Caco-2 (cell line): ENCODE measurements at regions not wholly inside any gene's neighbourhood (a gene's known extent, or its start where the extent isn't known, plus 50 kb on each side); places are given as distances from the start of the nearest gene placed in this dataset.

Experiments used
- BruUV-seq: library from RNA; stranded (reverse); fragments of 400-500 nt; replicated peaks from 2 replicates; lab custom pipeline; 2021; lab: Mats Ljungman, UMichigan
- CTCF ChIA-PET: fragments of 300-600 bp; sonication (Branson Sonifier 250); formaldehyde crosslinking; loops from one replicate; lab custom pipeline; 2022; ENCODE audit warnings: antibody characterized with exemption; lab: Charles Lee
- POLR2A ChIA-PET: fragments of 300-600 bp; sonication (Branson Sonifier 250); formaldehyde crosslinking; loops from one replicate; lab custom pipeline; 2022; ENCODE audit warnings: antibody characterized with exemption; lab: Charles Lee
- DNase-seq, 2 experiments: peaks; one replicate each; pipeline versions ENCODE4 v3.0.0 to v3.0.0-alpha.2; 2020 to 2022
- H3K27me3 ChIP-seq: replicated peaks from 2 replicates; pipeline ENCODE4 v1.6.0; 2011; ENCODE audit warnings: low read length; ENCODE audit not compliant: control insufficient read depth, insufficient read depth
- H3K36me3 ChIP-seq: 2 replicates; pipeline ENCODE4 v1.5.1; 2011; ENCODE audit warnings: low read length; ENCODE audit not compliant: control insufficient read depth, insufficient read depth
- H3K4me1 ChIP-seq: fragments of 250-450 bp; sonication (Bioruptor Pico); 2 replicates; pipeline ENCODE4 v1.5.1; 2020; ENCODE audit warnings: mild to moderate bottlenecking
- H3K4me3 ChIP-seq: 2 replicates; pipeline ENCODE4 v1.5.1; 2011; ENCODE audit warnings: low read depth, mild to moderate bottlenecking, control low read depth, low read length
- H3K9me3 ChIP-seq: fragments of 250-450 bp; sonication (Bioruptor Pico); 2 replicates; pipeline ENCODE4 v1.5.1; 2020; ENCODE audit warnings: mild to moderate bottlenecking, moderate library complexity
- H3K27ac Mint-ChIP-seq: one replicate; pipeline ENCODE4 v1.8.0; 2022; ENCODE audit warnings: mixed read lengths; ENCODE audit not compliant: unreplicated experiment
- H3K27me3 Mint-ChIP-seq: one replicate; pipeline ENCODE4 v1.8.0; 2022; ENCODE audit warnings: mixed read lengths; ENCODE audit not compliant: insufficient read depth, unreplicated experiment
- H3K36me3 Mint-ChIP-seq: one replicate; pipeline ENCODE4 v1.8.0; 2022; ENCODE audit warnings: mild to moderate bottlenecking, mixed read lengths; ENCODE audit not compliant: insufficient read depth, unreplicated experiment
- H3K4me1 Mint-ChIP-seq: one replicate; pipeline ENCODE4 v1.8.0; 2022; ENCODE audit warnings: low read depth, mixed read lengths; ENCODE audit not compliant: unreplicated experiment
- H3K4me3 Mint-ChIP-seq: one replicate; pipeline ENCODE4 v1.8.0; 2022; ENCODE audit warnings: mild to moderate bottlenecking, moderate library complexity, mixed read lengths; ENCODE audit not compliant: unreplicated experiment
- H3K9me3 Mint-ChIP-seq: one replicate; pipeline ENCODE4 v1.8.0; 2022; ENCODE audit warnings: mixed read lengths; ENCODE audit not compliant: unreplicated experiment
- intact Hi-C: fragments of 100-400 bp; cut with micrococcal nuclease; formaldehyde crosslinking; loops from one replicate; pipeline ENCODE4 v1.10.0; 2022; ENCODE audit not compliant: unreplicated experiment
- TF ChIP-seq, protein P1 (sequence below), 2 experiments: fragments of 200-600 bp in 1 of 2; IDR thresholded peaks; 1 replicate in 1 of 2; 2 replicates in 1 of 2; pipeline versions ENCODE4 v1.5.1 to v1.8.0; 2011 to 2022; ENCODE audit warnings: antibody characterized with exemption in 1 of 2, control low read depth in 1 of 2, inconsistent platforms in 1 of 2, low read depth in 1 of 2, low read length in 1 of 2, mild to moderate bottlenecking in 1 of 2, moderate library complexity in 1 of 2; ENCODE audit not compliant: insufficient read depth in 1 of 2, severe bottlenecking in 1 of 2, unreplicated experiment in 1 of 2

DNA sequence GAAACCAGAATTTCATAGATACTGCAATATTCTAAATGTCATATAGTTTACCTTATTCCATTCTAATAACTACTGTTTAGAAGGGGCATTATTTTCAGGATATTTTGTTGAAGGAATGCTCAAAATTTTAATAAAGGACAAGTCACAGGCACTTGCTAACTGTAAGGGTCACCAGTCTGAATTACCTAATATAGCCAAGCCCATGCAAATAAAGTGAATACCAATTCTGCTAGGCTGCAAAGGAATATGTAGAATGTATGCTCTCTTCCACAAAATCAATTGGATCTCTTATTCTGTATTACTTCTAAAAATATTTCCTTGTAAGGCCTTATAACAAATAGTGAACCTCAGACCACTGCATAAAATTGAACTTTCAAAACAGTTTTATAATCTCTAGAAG lies 52.3 kb upstream of the FAT4 start:
- Mint-ChIP-seq H3K27ac (no peak overlapping the region), H3K4me3 (no peak overlapping the region), H3K4me1 (no peaks in the 10 kb centered on the region), H3K9me3 (no peaks in the 10 kb centered on the region), H3K27me3 (peaks cover 2% of the 10 kb centered on the region), H3K36me3 (no peaks in the 10 kb centered on the region)
- DNase-seq, result no peak
- POLR2A ChIA-PET, result no interaction called here
- Histone ChIP-seq H3K9me3 (no peaks in the 10 kb centered on the region), H3K4me1 (no peaks in the 10 kb centered on the region), H3K27me3 (no peaks in the 10 kb centered on the region), H3K4me3 (no peak overlapping the region), H3K36me3 (no peaks in the 10 kb centered on the region)
- CTCF ChIA-PET, result no interaction called here
- TF ChIP-seq, protein P1, sequence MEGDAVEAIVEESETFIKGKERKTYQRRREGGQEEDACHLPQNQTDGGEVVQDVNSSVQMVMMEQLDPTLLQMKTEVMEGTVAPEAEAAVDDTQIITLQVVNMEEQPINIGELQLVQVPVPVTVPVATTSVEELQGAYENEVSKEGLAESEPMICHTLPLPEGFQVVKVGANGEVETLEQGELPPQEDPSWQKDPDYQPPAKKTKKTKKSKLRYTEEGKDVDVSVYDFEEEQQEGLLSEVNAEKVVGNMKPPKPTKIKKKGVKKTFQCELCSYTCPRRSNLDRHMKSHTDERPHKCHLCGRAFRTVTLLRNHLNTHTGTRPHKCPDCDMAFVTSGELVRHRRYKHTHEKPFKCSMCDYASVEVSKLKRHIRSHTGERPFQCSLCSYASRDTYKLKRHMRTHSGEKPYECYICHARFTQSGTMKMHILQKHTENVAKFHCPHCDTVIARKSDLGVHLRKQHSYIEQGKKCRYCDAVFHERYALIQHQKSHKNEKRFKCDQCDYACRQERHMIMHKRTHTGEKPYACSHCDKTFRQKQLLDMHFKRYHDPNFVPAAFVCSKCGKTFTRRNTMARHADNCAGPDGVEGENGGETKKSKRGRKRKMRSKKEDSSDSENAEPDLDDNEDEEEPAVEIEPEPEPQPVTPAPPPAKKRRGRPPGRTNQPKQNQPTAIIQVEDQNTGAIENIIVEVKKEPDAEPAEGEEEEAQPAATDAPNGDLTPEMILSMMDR (IDR thresholded peaks at IDR 0.05; ENCODE audit: insufficient read depth in 1 of 2, low read depth in 1 of 2, low read length in 1 of 2, severe bottlenecking in 1 of 2, unreplicated experiment in 1 of 2), result no peak
- BruUV-seq, result no TSS peak
- intact Hi-C loops, result no loop called here

- no peaks in the 10 kb centered on the region for H3K4me1 Mint-ChIP-seq
- ChIA-PET CTCF (no interaction called here), POLR2A (no interaction called here)
- peaks cover 2% of the 10 kb centered on the region for H3K27me3 Mint-ChIP-seq
- no peaks in the 10 kb centered on the region for H3K36me3 ChIP-seq
- H3K4me3 Mint-ChIP-seq, result no peak overlapping the region
- intact Hi-C loops, result no loop called here
- BruUV-seq, result no TSS peak
- no peak overlapping the region for H3K27ac Mint-ChIP-seq
- DNase-seq, result no peak
- H3K27me3 ChIP-seq, result no peaks in the 10 kb centered on the region
- TF ChIP-seq, protein P1 (IDR thresholded peaks at IDR 0.05; ENCODE audit: insufficient read depth in 1 of 2, low read depth in 1 of 2, low read length in 1 of 2, severe bottlenecking in 1 of 2, unreplicated experiment in 1 of 2), result no peak
- H3K4me3 ChIP-seq, result no peak overlapping the region
- no peaks in the 10 kb centered on the region for H3K9me3 ChIP-seq
- no peaks in the 10 kb centered on the region for H3K36me3 Mint-ChIP-seq
- H3K9me3 Mint-ChIP-seq, result no peaks in the 10 kb centered on the region
- H3K4me1 ChIP-seq, result no peaks in the 10 kb centered on the region
Measured at GRCh38 chr4:125262079-125262478, 52.7 kb upstream of the FAT4 start.

DNA sequence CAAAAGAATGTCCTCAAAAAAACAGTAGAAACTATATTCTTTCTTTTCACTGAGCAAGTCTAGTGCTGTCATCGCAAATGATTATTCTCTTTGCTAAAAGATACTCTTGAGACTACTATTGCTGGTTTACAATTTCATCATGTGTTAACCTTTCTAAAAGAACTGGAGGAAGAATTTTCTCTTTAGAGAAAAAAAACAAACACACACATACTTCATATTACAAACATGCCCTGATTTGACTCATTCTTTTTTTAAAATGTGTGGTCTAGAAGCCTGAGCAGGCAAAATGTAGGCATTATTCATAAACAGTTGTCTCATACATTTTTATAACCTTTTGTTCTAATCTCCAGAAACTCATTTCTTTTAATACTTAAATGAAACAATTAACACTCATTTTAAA lies 60.6 kb upstream of the FAT4 start:
- Histone ChIP-seq H3K4me3 (no peak overlapping the region), H3K27me3 (no peaks in the 10 kb centered on the region), H3K4me1 (no peaks in the 10 kb centered on the region), H3K9me3 (no peaks in the 10 kb centered on the region), H3K36me3 (no peaks in the 10 kb centered on the region)
- no peaks in the 10 kb centered on the region for H3K36me3 Mint-ChIP-seq
- no peak for DNase-seq
- POLR2A ChIA-PET, result no interaction called here
- TF ChIP-seq, protein P1 (IDR thresholded peaks at IDR 0.05; ENCODE audit: insufficient read depth in 1 of 2, low read depth in 1 of 2, low read length in 1 of 2, severe bottlenecking in 1 of 2, unreplicated experiment in 1 of 2), result no peak
- H3K27me3 Mint-ChIP-seq, result no peaks in the 10 kb centered on the region
- CTCF ChIA-PET, result no interaction called here
- no peaks in the 10 kb centered on the region for H3K9me3 Mint-ChIP-seq
- no TSS peak for BruUV-seq
- intact Hi-C loops, result no loop called here
- no peak overlapping the region for H3K4me3 Mint-ChIP-seq
- no peaks in the 10 kb centered on the region for H3K4me1 Mint-ChIP-seq
- no peak overlapping the region for H3K27ac Mint-ChIP-seq
